Right cardiac atrium (tissue), 5 donors: ENCODE measurements at regions not wholly inside any gene's neighbourhood (a gene's known extent, or its start where the extent isn't known, plus 50 kb on each side); places are given as distances from the start of the nearest gene placed in this dataset.
"Not testable (repeated sequence)": the region's sequence is repeated elsewhere in the genome, so short reads cannot be mapped to it uniquely, and the experiment has no call there.

Source experiments
- ATAC-seq, 2 donors: fragments of 200-7000 bp; cut with Tn5 transposase; one replicate each; pipeline versions ENCODE4 v1.8.0 to v1.9.1; 2020; ENCODE audit warnings: moderate library complexity in 2 of 2, mild to moderate bottlenecking in 1 of 2
- DNase-seq, 3 donors: peaks; one replicate each; pipeline ENCODE4 v3.0.0-alpha.2; 2020
- H3K27ac ChIP-seq: one replicate; pipeline ENCODE4 v1.5.1; 2013; ENCODE audit warnings: mild to moderate bottlenecking, low read length, control low read depth, moderate library complexity
- H3K27me3 ChIP-seq: one replicate; pipeline ENCODE4 v1.6.1; 2013; ENCODE audit not compliant: control insufficient read depth, insufficient read depth
- H3K4me1 ChIP-seq: one replicate; pipeline ENCODE4 v1.6.1; 2013; ENCODE audit warnings: low read length; ENCODE audit not compliant: control insufficient read depth, insufficient read depth
- H3K4me3 ChIP-seq: one replicate; pipeline ENCODE4 v1.5.1; 2013; ENCODE audit warnings: low read length, control low read depth
- H3K9me3 ChIP-seq: one replicate; pipeline ENCODE4 v1.6.1; 2013; ENCODE audit warnings: low read length; ENCODE audit not compliant: control insufficient read depth
- WGBS: extraction: QIAGEN DNeasy Blood & Tissue Kit; methylation state at CpG from one replicate; pipeline ENCODE4 v1.1.7; 2013; 5-methylcytosine and 5-hydroxymethylcytosine counted together
- intact Hi-C, 4 donors: fragments of 100-400 bp; cut with DNase I; formaldehyde crosslinking; loops; one replicate each; pipeline versions ENCODE4 v1.11.0 to v1.14.0; 2022 to 2023
- donor health status: healthy with polysubstance abuse.
- donor health status: DM: no; HTN: yes; CAD: no.
- donor health status: DM: no; HTN: no; CAD: no.
- donor health status: DM: no; HTN: yes; CAD: no; lungs with severe emphysema.
- donor health status: DM: yes; HTN: yes; CAD: no.

- Histone ChIP-seq H3K27me3 (no peaks in the 10 kb centered on the region), H3K9me3 (no peaks in the 10 kb centered on the region), H3K4me1 (peaks cover 8% of the 10 kb centered on the region), H3K27ac (no peak overlapping the region), H3K4me3 (no peak overlapping the region)
- 85% methylated on average over 2 of the region's 2 CpGs for WGBS
- intact Hi-C loops: no loop called here
- ATAC-seq: no peak
- peak in 1 of 3 donors; percentile 70 for DNase-seq
These were observed 437.2 kb upstream of the ID2 start for GRCh38 chr2:8244639-8245038.

GRCh38 chr2:8246137-8246536, 435.7 kb upstream of the ID2 start:
- H3K27me3 ChIP-seq: no peaks in the 10 kb centered on the region
- peaks cover 8% of the 10 kb centered on the region for H3K4me1 ChIP-seq
- ATAC-seq (no peak), DNase-seq (no peak)
- H3K27ac ChIP-seq: no peak overlapping the region
- WGBS: over 99% methylated on average over 3 of the region's 3 CpGs
- intact Hi-C loops: no loop called here
- H3K9me3 ChIP-seq: no peaks in the 10 kb centered on the region
- H3K4me3 ChIP-seq: no peak overlapping the region

- H3K4me3 ChIP-seq: no peak overlapping the region
- WGBS: 61% methylated on average over 11 of the region's 11 CpGs
- H3K4me1 ChIP-seq: peaks cover 8% of the 10 kb centered on the region
- H3K27ac ChIP-seq: peak overlapping the region; percentile 68
- DNase-seq (peak in 2 of 3 donors; percentile 57 to 60), ATAC-seq (peak; percentile 62)
- intact Hi-C loops: no loop called here
- H3K27me3 ChIP-seq: no peaks in the 10 kb centered on the region
- no peaks in the 10 kb centered on the region for H3K9me3 ChIP-seq
These were observed 433.8 kb upstream of the ID2 start for GRCh38 chr2:8247905-8248622.

GRCh38 chr2:8248623-8248957, 433.3 kb upstream of the ID2 start:
- no peaks in the 10 kb centered on the region for H3K9me3 ChIP-seq
- WGBS: 70% methylated on average over 2 of the region's 2 CpGs
- ATAC-seq (peak in 1 of 2 donors; percentile 30), DNase-seq (no peak)
- no peak overlapping the region for H3K4me3 ChIP-seq
- H3K27me3 ChIP-seq: no peaks in the 10 kb centered on the region
- intact Hi-C loops: no loop called here
- H3K4me1 ChIP-seq: peaks cover 8% of the 10 kb centered on the region
- peak overlapping the region; percentile 33 for H3K27ac ChIP-seq

- H3K4me1 ChIP-seq: peaks cover 8% of the 10 kb centered on the region
- intact Hi-C loops: no loop called here
- peak overlapping the region; percentile 28 for H3K27ac ChIP-seq
- no peaks in the 10 kb centered on the region for H3K9me3 ChIP-seq
- DNase-seq (peak; percentile 41 to 68 (median 66)), ATAC-seq (peak; percentile 58 to 66)
- no peaks in the 10 kb centered on the region for H3K27me3 ChIP-seq
- WGBS: 54% methylated on average over 14 of the region's 14 CpGs
- no peak overlapping the region for H3K4me3 ChIP-seq
These were observed 432.7 kb upstream of the ID2 start for GRCh38 chr2:8249141-8249540.

GRCh38 chr2:8249769-8250168, 432.1 kb upstream of the ID2 start:
- intact Hi-C loops: no loop called here
- 93% methylated on average over 2 of the region's 2 CpGs for WGBS
- Histone ChIP-seq H3K9me3 (no peaks in the 10 kb centered on the region), H3K27me3 (no peaks in the 10 kb centered on the region), H3K4me1 (peaks cover 8% of the 10 kb centered on the region), H3K4me3 (no peak overlapping the region), H3K27ac (no peak overlapping the region)
- ATAC-seq (no peak), DNase-seq (no peak)

- 97% methylated on average over 2 of the region's 2 CpGs for WGBS
- H3K4me3 ChIP-seq, H3K9me3 ChIP-seq, intact Hi-C loops, H3K27ac ChIP-seq, H3K27me3 ChIP-seq, ATAC-seq, H3K4me1 ChIP-seq, DNase-seq: not testable (repeated sequence)
These were observed 431.6 kb upstream of the ID2 start for GRCh38 chr2:8250290-8250689.

- no peak overlapping the region for H3K4me3 ChIP-seq
- no peak for DNase-seq
- no peaks in the 10 kb centered on the region for H3K27me3 ChIP-seq
- H3K9me3 ChIP-seq: no peaks in the 10 kb centered on the region
- no peak for ATAC-seq
- intact Hi-C loops: no loop called here
- WGBS: 72% methylated on average over 6 of the region's 6 CpGs
- H3K27ac ChIP-seq: no peak overlapping the region
- peaks cover 8% of the 10 kb centered on the region for H3K4me1 ChIP-seq
These were observed 430.6 kb upstream of the ID2 start for GRCh38 chr2:8251291-8251690.

GRCh38 chr2:8251856-8252255, 430.0 kb upstream of the ID2 start:
- DNase-seq: no peak
- peaks cover 8% of the 10 kb centered on the region for H3K4me1 ChIP-seq
- no peaks in the 10 kb centered on the region for H3K27me3 ChIP-seq
- no peak for ATAC-seq
- no peak overlapping the region for H3K27ac ChIP-seq
- intact Hi-C loops: no loop called here
- WGBS: 91% methylated on average over 7 of the region's 7 CpGs
- H3K9me3 ChIP-seq: no peaks in the 10 kb centered on the region
- H3K4me3 ChIP-seq: no peak overlapping the region

GRCh38 chr2:8252997-8253694, 428.7 kb upstream of the ID2 start:
- no peak for ATAC-seq
- Histone ChIP-seq H3K4me3 (no peak overlapping the region), H3K27me3 (no peaks in the 10 kb centered on the region), H3K9me3 (no peaks in the 10 kb centered on the region), H3K27ac (no peak overlapping the region), H3K4me1 (no peaks in the 10 kb centered on the region)
- intact Hi-C loops: no loop called here
- 79% methylated on average over 10 of the region's 10 CpGs for WGBS
- DNase-seq: no peak

- Histone ChIP-seq H3K27me3 (no peaks in the 10 kb centered on the region), H3K4me3 (no peak overlapping the region), H3K4me1 (no peaks in the 10 kb centered on the region), H3K9me3 (no peaks in the 10 kb centered on the region), H3K27ac (no peak overlapping the region)
- ATAC-seq (no peak), DNase-seq (no peak)
- intact Hi-C loops: no loop called here
- 98% methylated on average over 2 of the region's 2 CpGs for WGBS
These were observed 428.1 kb upstream of the ID2 start for GRCh38 chr2:8253781-8254180.
